ENCODE measurements at regions not wholly inside any gene's neighbourhood (a gene's known extent, or its start where the extent isn't known, plus 50 kb on each side); places are given as distances from the start of the nearest gene placed in this dataset.

- no peaks in the 10 kb centered on the region for H3K79me2 ChIP-seq (ENCODE audit: control insufficient read depth, insufficient read depth, low read length)
- POLR2A ChIA-PET, result interaction anchor here (0.8 to 0.9 kb wide), 2 partner anchors 10 kb away, joined by 3 read pairs; no protein-coding TSS in a partner anchor
- no peak overlapping the region for H2AFZ ChIP-seq (ENCODE audit: low read depth, low read length)
- H3K9ac ChIP-seq (ENCODE audit: insufficient read depth in 1 of 2, low read depth in 2 of 2, low read length in 2 of 2), result no peak overlapping the region
- no TSS peak for BruUV-seq (replicated peaks)
- in situ Hi-C loops (cut with MboI) (no loop called here), intact Hi-C loops (cut with micrococcal nuclease) (no loop called here)
- no peak for DNase-seq (ENCODE audit: extremely low read depth in 1 of 4, low spot score in 3 of 4)
- no peak overlapping the region for H3K4me2 ChIP-seq (ENCODE audit: insufficient read depth, low read length)
- H3K4me1 ChIP-seq (replicated peaks in 1 of 2; ENCODE audit: control insufficient read depth in 2 of 2, insufficient read depth in 2 of 2, low read length in 2 of 2), result no peaks in the 10 kb centered on the region
- no peak for ATAC-seq
- no peak overlapping the region for H3K27ac ChIP-seq (ENCODE audit: extremely low read depth, low read depth, low read length)
- no peaks in the 10 kb centered on the region for H4K20me1 ChIP-seq (replicated peaks; ENCODE audit: control insufficient read depth, insufficient read depth, low read length)
- H3K4me3 ChIP-seq, result no peak overlapping the region
- no peak for FAIRE-seq
- 0% methylated on average over 1 of the region's 1 CpG for WGBS (ENCODE audit: insufficient coverage, low coverage, missing lambda C conversion rate)
- TF ChIP-seq ZNF217 (CRISPR knock-in tag; IDR thresholded peaks at IDR 0.05), result no peak
- TF ChIP-seq FOS (IDR thresholded peaks at IDR 0.05; ENCODE audit: extremely low read depth, insufficient read length), result no peak
- TF ChIP-seq ZNF561 (CRISPR knock-in tag; conservative IDR thresholded peaks at IDR 0.05), result no peak
- TF ChIP-seq MLLT1 (IDR thresholded peaks at IDR 0.05), result no peak
- no peak for TF ChIP-seq STAG1 (CRISPR knock-in tag; IDR thresholded peaks at IDR 0.05; ENCODE audit: borderline replicate concordance)
- no peak for TF ChIP-seq ETS1 (conservative IDR thresholded peaks at IDR 0.05; ENCODE audit: control insufficient read depth, low read depth, low read length)
- TF ChIP-seq CSDE1 (IDR thresholded peaks at IDR 0.05), result no peak
- no peak for TF ChIP-seq ZNF717 (CRISPR knock-in tag; IDR thresholded peaks at IDR 0.05)
- TF ChIP-seq CBX2 (IDR thresholded peaks at IDR 0.05; ENCODE audit: insufficient read depth, low read length, poor library complexity, severe bottlenecking), result no peak
- no peak for TF ChIP-seq BCLAF1 (IDR thresholded peaks at IDR 0.05; ENCODE audit: borderline replicate concordance in 1 of 2, control insufficient read depth in 1 of 2, low read depth in 2 of 2, low read length in 1 of 2)
- CTCF ChIA-PET (ENCODE audit: low intra/inter-chr PET ratio), result no interaction called here
- no peaks in the 10 kb centered on the region for H3K9me3 ChIP-seq (replicated peaks; ENCODE audit: control insufficient read depth, insufficient read depth, low read depth, low read length)
- peaks cover 14 to 24% of the 10 kb centered on the region in 2 experiments for H3K27me3 ChIP-seq (ENCODE audit: control insufficient read depth in 2 of 2, insufficient read depth in 2 of 2, low read length in 2 of 2)
- H3K36me3 ChIP-seq (ENCODE audit: control insufficient read depth, insufficient read depth, low read length), result no peaks in the 10 kb centered on the region
- no peaks in the 10 kb centered on the region for H3K9me1 ChIP-seq (ENCODE audit: control insufficient read depth, insufficient read depth, low read length)
These were observed 57.6 kb upstream of the SIM2 start for GRCh38 chr21:36641346-36641745.
